Brain microvascular endothelial cell (primary cell): ENCODE measurements at regions not wholly inside any gene's neighbourhood (a gene's known extent, or its start where the extent isn't known, plus 50 kb on each side); places are given as distances from the start of the nearest gene placed in this dataset.
A peak's percentile ranks its signal among the peaks of the same experiment; 100 is the strongest.
"Not testable (repeated sequence)": the region's sequence is repeated elsewhere in the genome, so short reads cannot be mapped to it uniquely, and the experiment has no call there.

Experiments
- DNase-seq: peaks from one replicate; pipeline ENCODE4 v3.0.0-alpha.2; 2020
- H3K27ac ChIP-seq: fragments of 250-450 bp; sonication (Bioruptor Pico); 2 replicates; pipeline ENCODE4 v1.5.1; 2020; ENCODE audit warnings: mild to moderate bottlenecking, moderate library complexity
- H3K27me3 ChIP-seq: fragments of 250-450 bp; sonication (Bioruptor Pico); replicated peaks from 2 replicates; pipeline ENCODE4 v1.5.1; 2020; ENCODE audit warnings: mild to moderate bottlenecking
- H3K36me3 ChIP-seq: fragments of 250-450 bp; sonication (Bioruptor Pico); replicated peaks from 2 replicates; pipeline ENCODE4 v1.5.1; 2020; ENCODE audit warnings: mild to moderate bottlenecking
- H3K4me3 ChIP-seq: 2 replicates; pipeline ENCODE4 v1.5.1; 2011; ENCODE audit warnings: low read depth, mild to moderate bottlenecking, control low read depth, low read length, moderate library complexity
- in situ Hi-C: cut with HindIII; loops from 2 replicates; pipeline ENCODE4 v1.10.0; 2017; ENCODE audit warnings: low sequenced_read_pairs, low pct_ligation_motif_present
- TF ChIP-seq, protein P1 (sequence below): IDR thresholded peaks from 2 replicates; pipeline ENCODE4 v1.5.1; 2011; ENCODE audit warnings: low read depth, mild to moderate bottlenecking, moderate library complexity, low read length, control low read depth, inconsistent platforms; ENCODE audit errors: missing control alignments

DNA sequence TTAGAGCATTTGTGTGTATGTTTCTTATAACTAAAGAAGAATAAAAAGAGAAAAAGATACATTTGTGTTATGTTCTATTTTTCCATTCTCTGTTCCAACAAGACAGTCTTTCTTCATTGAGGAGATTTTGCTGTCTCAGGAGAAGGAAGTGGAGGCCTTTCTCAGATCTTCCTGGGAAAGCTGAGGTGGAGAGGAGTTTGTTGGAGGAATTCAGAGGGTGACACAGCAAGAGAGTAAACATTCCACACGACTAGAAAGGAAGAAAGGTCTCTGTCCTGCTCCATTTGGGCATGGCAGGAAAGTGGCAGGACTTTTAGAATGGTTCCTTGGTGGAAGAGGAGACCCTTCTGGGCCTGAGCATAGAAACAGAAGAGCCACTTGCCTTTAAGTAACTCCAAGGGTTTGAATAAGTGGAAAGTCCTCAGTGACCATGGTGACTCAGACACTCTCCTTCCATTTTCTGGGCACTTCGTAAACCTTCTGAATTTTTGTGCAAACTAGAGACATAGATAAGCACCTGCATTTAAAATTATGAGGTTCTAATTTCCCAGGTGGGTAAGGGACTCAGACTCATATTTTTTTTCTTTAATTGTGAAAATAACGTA lies 52.3 kb upstream of the COL5A2 start:
- DNase-seq = no peak
- Histone ChIP-seq H3K27ac (no peak overlapping the region), H3K27me3 (no peaks in the 10 kb centered on the region), H3K36me3 (no peaks in the 10 kb centered on the region), H3K4me3 (no peak overlapping the region)
- in situ Hi-C loops = no loop called here
- TF ChIP-seq, protein P1, sequence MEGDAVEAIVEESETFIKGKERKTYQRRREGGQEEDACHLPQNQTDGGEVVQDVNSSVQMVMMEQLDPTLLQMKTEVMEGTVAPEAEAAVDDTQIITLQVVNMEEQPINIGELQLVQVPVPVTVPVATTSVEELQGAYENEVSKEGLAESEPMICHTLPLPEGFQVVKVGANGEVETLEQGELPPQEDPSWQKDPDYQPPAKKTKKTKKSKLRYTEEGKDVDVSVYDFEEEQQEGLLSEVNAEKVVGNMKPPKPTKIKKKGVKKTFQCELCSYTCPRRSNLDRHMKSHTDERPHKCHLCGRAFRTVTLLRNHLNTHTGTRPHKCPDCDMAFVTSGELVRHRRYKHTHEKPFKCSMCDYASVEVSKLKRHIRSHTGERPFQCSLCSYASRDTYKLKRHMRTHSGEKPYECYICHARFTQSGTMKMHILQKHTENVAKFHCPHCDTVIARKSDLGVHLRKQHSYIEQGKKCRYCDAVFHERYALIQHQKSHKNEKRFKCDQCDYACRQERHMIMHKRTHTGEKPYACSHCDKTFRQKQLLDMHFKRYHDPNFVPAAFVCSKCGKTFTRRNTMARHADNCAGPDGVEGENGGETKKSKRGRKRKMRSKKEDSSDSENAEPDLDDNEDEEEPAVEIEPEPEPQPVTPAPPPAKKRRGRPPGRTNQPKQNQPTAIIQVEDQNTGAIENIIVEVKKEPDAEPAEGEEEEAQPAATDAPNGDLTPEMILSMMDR = no peak

DNA sequence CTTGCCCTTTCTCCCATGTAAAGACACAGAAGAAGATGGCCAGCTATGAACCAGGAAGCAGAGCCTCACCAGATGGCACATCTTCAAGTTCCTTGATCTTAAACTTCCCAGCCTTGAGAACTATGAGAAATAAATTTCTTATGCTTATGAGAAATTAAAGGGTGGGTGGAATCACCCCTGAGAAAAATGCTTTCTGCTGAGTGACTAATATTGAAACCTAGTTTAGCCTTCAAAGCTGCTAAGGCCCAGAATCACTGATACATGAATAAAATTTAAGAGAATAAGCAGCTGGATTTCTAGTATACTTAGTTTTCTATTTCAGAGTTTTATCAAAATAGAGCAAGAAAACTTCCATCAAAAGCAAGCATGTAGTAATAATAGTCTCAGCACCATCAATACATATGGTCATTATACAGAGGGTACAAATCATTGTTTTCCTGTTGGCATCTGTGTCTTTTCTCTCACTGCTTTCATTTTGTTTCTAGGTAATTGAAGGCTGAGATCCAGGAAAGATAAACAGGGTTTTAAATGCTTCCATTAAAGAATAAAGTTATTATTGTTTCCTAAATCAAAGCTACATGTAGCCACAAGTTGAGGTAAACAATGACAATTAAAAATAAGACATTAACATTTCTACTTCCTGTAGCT lies 53.3 kb upstream of the COL5A2 start:
- TF ChIP-seq, protein P1 = no peak
- Histone ChIP-seq H3K36me3 (no peaks in the 10 kb centered on the region), H3K27me3 (no peaks in the 10 kb centered on the region), H3K27ac (no peak overlapping the region), H3K4me3 (no peak overlapping the region)
- in situ Hi-C loops = no loop called here
- DNase-seq = no peak

DNA sequence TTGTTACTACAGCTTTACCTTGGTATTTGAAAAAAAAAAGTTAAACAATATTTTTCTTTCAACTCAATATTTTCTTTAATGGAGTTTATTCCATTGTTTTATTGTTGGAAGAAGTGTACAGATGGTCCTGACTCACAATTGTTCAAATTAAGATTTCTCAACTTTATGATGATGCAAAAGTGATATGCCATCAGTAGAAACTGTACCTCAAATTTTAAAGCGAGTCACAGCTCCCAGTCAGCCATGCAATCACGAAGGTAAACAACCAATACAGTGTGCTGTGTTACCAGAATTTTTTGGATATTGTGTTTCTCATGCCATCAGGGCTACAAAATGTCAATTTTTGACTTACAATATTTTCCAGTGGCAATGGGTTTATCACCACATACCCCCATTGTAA lies 54.0 kb upstream of the COL5A2 start:
- Histone ChIP-seq H3K36me3 (no peaks in the 10 kb centered on the region), H3K27me3 (no peaks in the 10 kb centered on the region), H3K4me3 (no peak overlapping the region), H3K27ac (no peak overlapping the region)
- DNase-seq = no peak
- TF ChIP-seq, protein P1 = no peak
- in situ Hi-C loops = no loop called here

DNA sequence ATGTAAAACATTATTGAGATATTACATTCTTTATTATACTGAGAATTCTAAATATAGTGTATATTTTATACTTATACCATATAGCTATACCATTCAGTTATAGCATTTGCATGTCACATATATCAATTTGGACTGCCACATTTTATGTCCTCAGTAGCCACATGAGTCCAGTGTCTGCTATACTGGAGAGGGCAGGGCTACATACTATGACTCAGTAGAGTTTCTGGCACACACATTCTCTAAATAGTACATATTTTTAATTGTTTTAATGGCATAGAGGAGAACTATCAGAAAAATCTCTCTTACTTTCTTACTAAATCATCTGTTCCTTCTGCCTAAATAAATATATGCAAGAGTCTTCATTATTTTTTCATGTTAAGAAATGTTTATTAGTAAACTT lies 55.4 kb upstream of the COL5A2 start:
- TF ChIP-seq, protein P1 = no peak
- H3K4me3 ChIP-seq = no peak overlapping the region
- no peaks in the 10 kb centered on the region for H3K36me3 ChIP-seq
- in situ Hi-C loops = no loop called here
- H3K27ac ChIP-seq = no peak overlapping the region
- no peaks in the 10 kb centered on the region for H3K27me3 ChIP-seq
- no peak for DNase-seq

DNA sequence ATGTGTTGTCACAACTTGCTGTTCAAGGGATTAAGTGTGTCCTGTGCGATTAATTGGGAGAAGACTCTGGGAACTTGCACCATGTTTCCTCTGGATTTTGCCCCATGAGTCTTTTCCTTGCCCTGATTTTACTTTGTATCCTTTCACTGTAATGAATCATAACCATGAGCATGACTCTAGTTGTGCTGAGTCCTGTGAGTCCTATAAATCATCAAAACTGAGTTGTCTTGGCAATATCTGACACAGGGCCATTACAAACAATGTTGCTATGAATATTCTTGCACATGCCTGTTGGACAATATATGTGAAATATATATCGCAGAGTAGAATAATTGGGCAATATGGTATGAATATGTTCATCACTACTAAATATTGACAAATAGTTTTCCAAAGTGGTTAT lies 56.5 kb upstream of the COL5A2 start:
- Histone ChIP-seq H3K36me3 (no peaks in the 10 kb centered on the region), H3K27me3 (no peaks in the 10 kb centered on the region), H3K4me3 (no peak overlapping the region), H3K27ac (no peak overlapping the region)
- DNase-seq = peak; percentile 64
- TF ChIP-seq, protein P1 = no peak
- in situ Hi-C loops = no loop called here

DNA sequence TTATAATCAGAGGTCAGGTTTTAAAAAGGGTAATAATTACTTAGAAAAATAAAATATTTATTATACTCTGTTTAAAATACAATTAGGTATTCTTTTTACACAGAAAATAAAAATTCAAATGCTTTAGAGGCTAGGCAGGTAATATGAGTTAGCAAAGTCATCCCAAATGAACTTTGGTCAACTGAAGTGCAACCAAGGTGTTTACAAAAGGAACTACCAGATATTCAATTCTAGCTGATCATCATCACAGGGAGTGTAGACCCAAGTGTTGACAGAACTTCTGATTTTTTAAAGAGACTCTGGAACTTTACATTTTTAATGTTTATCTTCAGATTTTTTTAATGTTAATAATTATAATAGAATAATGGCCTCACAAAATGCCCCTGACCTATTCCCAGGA lies 59.3 kb upstream of the COL5A2 start:
- Histone ChIP-seq H3K4me3 (no peak overlapping the region), H3K36me3 (no peaks in the 10 kb centered on the region), H3K27ac (no peak overlapping the region), H3K27me3 (no peaks in the 10 kb centered on the region)
- in situ Hi-C loops = no loop called here
- no peak for DNase-seq
- TF ChIP-seq, protein P1 = no peak

DNA sequence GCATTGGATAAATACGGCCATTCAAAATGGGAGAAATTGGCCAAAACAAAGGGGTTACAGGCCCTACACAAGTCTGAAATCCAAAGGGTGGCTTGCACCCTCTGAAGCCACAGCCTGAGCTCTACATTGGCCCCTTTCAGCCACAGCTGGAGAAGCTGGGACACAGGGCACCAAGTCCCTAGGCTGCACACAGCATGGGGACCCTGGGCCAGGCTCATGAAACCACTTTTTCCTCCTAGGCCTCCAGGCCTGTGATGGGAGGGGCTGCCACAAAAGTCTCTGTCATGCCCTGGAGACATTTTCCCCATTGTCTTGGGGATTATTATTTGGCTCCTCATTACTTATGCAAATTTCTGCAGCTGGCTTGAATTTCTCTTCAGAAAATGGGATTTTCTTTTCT lies 64.3 kb upstream of the COL5A2 start:
- H3K4me3 ChIP-seq, in situ Hi-C loops, H3K27me3 ChIP-seq, DNase-seq, H3K36me3 ChIP-seq, H3K27ac ChIP-seq: not testable (repeated sequence)
